Left renal cortex interstitium (tissue), 4 donors: ENCODE measurements at regions not wholly inside any gene's neighbourhood (a gene's known extent, or its start where the extent isn't known, plus 50 kb on each side); places are given as distances from the start of the nearest gene placed in this dataset.

Experiments
- DNase-seq, 4 donors: peaks; one replicate each; pipeline ENCODE4 v3.0.0-alpha.2; 2013; ENCODE audit warnings: low read depth in 4 of 4, low spot score in 2 of 4, missing footprints in 1 of 4

DNA sequence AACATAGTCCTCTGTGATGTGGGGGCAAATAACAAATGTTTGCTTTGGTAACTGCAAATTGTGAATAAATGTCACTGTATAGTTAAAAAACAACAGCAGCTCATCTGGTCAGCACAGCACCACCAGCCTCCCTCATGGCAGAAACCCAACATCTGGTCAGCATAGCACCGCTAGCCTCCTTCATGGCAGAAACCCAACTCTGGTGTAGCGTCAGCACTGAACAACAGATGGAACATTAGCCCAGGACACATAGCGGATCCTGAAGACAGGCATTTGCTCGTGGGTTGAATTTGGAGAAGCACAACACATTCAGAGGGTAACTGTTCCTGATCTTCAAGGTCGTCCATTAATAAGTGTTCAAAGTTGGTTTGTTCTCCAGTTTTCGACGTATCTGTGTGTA is 265.9 kb downstream of the DLL1 start:
- DNase-seq = no peak

DNA sequence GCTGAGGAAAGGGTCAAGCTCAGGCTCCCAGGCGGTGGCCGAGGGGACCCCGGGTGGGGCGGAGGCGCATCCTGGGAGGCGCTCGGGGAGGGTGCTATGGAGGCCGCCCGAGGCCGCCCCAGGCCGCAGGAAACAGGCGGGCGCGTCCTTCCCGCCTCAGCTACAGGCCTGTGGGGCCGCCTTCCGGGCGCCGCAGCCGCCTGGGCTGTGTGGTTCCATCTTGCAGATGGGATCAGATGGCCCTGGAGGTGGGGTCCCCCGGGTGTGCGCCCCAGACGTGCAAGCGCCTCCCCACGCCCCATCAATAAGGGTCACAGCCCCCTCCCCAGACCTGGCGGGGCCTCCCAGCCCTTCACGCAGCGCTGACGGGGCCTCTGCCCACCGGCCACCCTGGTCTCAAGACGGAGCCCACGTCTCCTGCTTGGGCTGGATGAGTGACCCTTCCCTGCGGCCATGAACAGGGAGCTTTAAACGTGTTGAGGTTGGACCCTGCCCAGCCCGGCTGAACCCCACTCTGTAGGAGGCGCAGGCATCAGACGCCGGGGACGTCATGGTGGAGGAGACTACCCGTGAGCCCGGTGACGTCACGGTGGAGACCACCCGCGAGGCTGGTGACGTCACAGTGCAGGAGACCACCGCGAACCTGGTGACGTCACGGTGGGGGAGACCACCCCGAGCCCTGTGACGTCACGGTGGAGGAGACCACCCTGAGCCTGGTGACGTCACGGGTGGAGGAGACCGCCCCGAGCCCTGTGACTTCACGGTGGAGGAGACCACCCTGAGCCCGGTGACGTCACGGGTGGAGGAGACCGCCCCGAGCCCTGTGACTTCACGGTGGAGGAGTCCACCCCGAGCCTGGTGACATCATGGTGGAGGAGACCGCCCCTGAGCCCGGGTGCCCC is 267.0 kb downstream of the DLL1 start:
- DNase-seq = no peak

DNA sequence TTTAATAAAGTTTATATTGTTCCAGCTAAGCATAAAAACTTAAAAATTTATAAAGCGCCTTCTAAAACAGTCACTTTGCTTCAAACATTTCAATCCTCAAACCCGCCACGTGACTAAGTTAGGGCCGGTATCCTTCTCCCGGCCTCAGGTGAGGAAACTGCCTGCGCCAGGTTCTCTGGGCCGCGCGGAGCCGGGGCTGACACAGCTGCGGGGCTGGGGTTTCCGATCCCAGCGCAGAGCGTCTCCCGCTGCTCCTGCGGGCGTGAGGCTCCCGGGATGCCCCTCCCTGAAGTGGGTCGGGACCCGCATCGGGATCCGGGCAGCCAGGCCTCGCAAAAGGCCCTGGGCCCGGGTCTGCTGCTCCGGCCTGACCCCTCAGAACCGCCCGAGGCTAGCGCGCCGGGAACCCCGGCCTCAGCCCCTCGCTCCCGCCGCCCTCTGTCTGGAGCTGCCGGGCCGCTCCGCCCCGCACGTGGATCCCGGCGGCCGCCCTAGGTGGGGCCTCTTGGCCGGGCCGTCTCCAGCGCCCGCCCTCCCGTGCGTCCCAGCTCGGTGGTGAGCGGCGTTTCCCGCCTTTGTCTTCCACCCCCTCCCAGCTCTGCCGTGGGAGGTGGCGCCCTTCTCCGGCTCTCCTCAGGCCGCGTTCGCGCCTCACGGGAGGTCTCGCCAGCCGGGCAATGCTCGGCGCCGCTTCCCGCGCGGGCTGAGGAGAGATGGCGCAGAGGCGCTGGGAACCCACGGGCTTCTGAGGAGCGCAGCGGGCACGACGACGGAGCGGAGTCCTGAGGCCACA is 267.9 kb downstream of the DLL1 start:
- no peak for DNase-seq

DNA sequence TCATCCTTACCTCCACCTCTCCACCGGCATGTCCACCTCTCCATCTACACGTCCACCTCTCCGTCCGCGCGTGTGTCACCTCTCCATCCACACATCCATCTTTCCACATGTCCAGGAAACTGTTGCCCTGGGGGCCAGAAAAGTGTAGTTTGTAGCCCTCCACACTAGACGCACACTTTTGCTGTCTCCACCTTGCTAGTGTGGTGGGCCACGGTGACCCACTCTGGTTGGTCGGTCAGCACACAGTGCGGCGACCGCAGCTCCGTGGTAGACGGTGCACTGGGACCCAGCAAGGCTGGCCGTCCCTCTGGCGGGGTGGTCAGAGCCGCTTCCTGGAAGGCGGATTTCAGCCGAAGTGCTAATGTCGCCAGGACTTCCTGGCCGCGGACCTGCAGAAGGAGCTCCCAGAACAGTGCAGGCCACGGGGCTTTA is 268.6 kb downstream of the DLL1 start:
- no peak for DNase-seq

GRCh38 chr6:170021579-170021978 is 269.3 kb downstream of the DLL1 start:
- no peak for DNase-seq

DNA sequence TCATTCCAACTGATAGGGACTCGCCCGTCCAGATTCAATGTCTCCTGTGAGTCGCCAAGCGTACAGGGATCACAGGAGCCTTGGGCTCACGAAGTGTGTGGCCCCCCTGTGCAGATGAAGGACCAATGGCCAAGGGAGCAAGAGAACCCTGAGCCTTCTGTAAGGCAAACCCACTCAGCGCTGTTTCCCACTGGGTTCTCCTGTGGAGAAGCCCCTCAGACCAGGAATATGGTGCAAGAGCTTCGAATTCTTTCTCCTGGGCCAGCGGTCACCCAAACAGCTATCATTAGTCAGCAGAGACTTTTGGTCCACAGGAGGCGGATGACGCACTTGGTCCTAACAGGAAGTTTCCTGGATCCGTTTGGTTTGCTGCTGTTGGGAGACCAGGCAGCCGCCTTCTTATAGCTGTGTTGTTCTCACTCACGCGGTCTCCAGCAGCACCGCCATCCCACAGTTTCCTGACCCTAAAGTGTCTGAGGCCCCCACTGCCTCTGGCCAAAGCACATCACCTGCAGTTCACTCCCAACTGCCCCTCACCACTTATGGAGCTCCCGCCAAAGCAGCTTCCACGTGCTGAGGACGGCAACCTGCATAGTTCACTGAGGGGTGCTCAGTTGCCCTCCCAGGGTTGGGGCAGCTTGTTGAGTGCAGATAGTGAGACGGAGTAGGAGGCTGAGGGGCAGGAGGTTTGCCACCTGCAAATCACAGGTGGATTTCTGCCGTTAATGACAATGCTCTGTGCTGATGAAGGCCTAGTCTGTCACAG is 268.6 kb downstream of the ERMARD start:
- DNase-seq = no peak

- DNase-seq = no peak
Measured at GRCh38 chr6:170018936-170019817, 267.8 kb downstream of the ERMARD start.

GRCh38 chr6:170018422-170018935 is 267.1 kb downstream of the ERMARD start:
- DNase-seq = no peak

- DNase-seq = no peak
Measured at GRCh38 chr6:170017603-170018320, 266.3 kb downstream of the ERMARD start.

GRCh38 chr6:170013815-170014214 is 262.4 kb downstream of the ERMARD start:
- no peak for DNase-seq

- DNase-seq = no peak
Measured at GRCh38 chr6:170012037-170012330, 260.6 kb downstream of the ERMARD start.

DNA sequence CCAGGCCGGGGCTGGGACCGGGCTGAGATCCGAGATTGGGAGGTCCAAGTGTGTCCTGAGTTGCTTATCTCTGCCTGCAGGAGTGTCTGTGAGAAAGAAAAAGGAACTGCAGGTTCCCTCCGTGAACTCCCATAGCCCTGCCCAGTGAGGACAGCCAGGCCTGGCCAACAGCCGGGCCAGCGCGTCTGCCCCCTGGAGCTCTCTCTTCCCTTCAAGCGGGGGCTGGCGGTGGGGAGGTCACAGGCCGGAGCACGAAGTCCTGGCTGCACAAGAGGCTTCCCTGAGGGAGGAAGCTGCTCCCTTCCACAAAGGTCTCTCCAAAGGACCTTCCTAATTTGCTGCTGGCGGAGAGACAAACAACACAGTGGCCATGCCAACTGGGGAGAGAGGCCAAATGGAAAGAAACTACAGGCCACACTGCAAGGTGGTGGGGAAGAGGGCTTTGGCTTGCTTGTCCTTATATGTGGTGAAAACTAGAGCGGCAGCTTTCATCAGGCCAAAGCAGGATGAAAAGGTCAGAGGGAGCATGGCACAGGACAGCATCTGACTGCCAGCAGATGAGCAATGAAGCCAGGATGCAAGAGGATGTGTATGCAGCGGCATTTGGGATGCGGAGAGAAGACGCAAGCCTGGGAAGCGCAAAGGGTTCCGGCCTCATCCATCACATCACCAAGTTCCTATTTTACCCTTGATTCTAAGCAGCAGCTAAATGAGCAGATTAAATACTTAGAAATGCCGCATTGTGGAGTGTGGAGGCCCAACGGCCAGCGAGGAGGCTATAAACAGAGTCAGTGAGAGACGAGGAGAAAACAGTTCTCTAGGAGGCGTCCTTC is 260.0 kb downstream of the ERMARD start:
- DNase-seq = no peak

- DNase-seq = no peak
Measured at GRCh38 chr6:170010665-170011203, 259.3 kb downstream of the ERMARD start.

GRCh38 chr6:170008294-170008785 is 256.9 kb downstream of the ERMARD start:
- DNase-seq = no peak

- no peak for DNase-seq
Measured at GRCh38 chr6:170007468-170008293, 256.3 kb downstream of the ERMARD start.

- DNase-seq = no peak
Measured at GRCh38 chr6:170006900-170007467, 255.6 kb downstream of the ERMARD start.
